K562 (cell line): ENCODE measurements at regions not wholly inside any gene's neighbourhood (a gene's known extent, or its start where the extent isn't known, plus 50 kb on each side); places are given as distances from the start of the nearest gene placed in this dataset.

Experiments
- ATAC-seq: fragments of 200-7000 bp; cut with Tn5 transposase; 3 replicates; pipeline ENCODE4 v1.9.1; 2020; ENCODE audit warnings: moderate library complexity
- BruUV-seq: library from RNA; stranded (reverse); fragments of 400-500 nt; replicated peaks from 2 replicates; lab custom pipeline; 2021; lab: Mats Ljungman, UMichigan
- CTCF ChIA-PET: fragments of 300-600 bp; formaldehyde crosslinking; extraction: SDS; loops from one replicate; lab custom pipeline; 2021; ENCODE audit warnings: low intra/inter-chr PET ratio; lab: Yijun Ruan, JAX
- POLR2A ChIA-PET: fragments of 300-600, 350-650 bp; sonication (Branson Sonifier 250); formaldehyde crosslinking; extraction: SDS; loops from one replicate; lab custom pipeline; 2021; ENCODE audit warnings: antibody characterized with exemption, inconsistent platforms; lab: Yijun Ruan, JAX
- DNase-seq, 4 experiments: peaks; one replicate each; pipeline versions ENCODE4 v3.0.0 to v3.0.0-alpha.2; 2011 to 2018; ENCODE audit warnings: low spot score in 3 of 4, mixed read lengths in 3 of 4; ENCODE audit errors: extremely low read depth in 1 of 4
- FAIRE-seq: peaks from 2 replicates; lab custom pipeline; 2011; peaks lifted over from hg19 to GRCh38; lab: Jason Lieb, UNC
- H2AFZ ChIP-seq: 2 replicates; pipeline ENCODE4 v1.6.0; 2011; ENCODE audit warnings: low read depth, low read length, control low read depth, inconsistent platforms
- H3K27ac ChIP-seq: fragments of 200-600 bp; 3 replicates; pipeline ENCODE4 v1.8.0; 2011; ENCODE audit warnings: low read depth, mild to moderate bottlenecking, control low read depth, inconsistent platforms, low read length, moderate library complexity, mixed read lengths; ENCODE audit errors: extremely low read depth
- H3K27me3 ChIP-seq, 2 experiments: fragments of 300-600 bp in 1 of 2; 2 replicates in 1 of 2; 3 replicates in 1 of 2; pipeline versions ENCODE4 v1.6.0 to v1.8.0; 2011; ENCODE audit warnings: inconsistent platforms in 2 of 2, low read length in 2 of 2, mild to moderate bottlenecking in 1 of 2, mixed read lengths in 1 of 2, moderate library complexity in 1 of 2; ENCODE audit not compliant: control insufficient read depth in 2 of 2, insufficient read depth in 2 of 2
- H3K36me3 ChIP-seq: fragments of 300-600 bp; 3 replicates; pipeline ENCODE4 v1.8.0; 2011; ENCODE audit warnings: mild to moderate bottlenecking, low read length, inconsistent platforms; ENCODE audit not compliant: control insufficient read depth, insufficient read depth
- H3K4me1 ChIP-seq, 2 experiments: fragments of 200-600 bp in 1 of 2; replicated peaks in 1 of 2; 2 replicates in 1 of 2; 3 replicates in 1 of 2; pipeline versions ENCODE4 v1.5.1 to v1.8.0; 2011; ENCODE audit warnings: inconsistent platforms in 2 of 2, low read length in 2 of 2, mild to moderate bottlenecking in 1 of 2, mixed read lengths in 1 of 2, moderate library complexity in 1 of 2; ENCODE audit not compliant: control insufficient read depth in 2 of 2, insufficient read depth in 2 of 2
- H3K4me2 ChIP-seq: 2 replicates; pipeline ENCODE4 v1.6.1; 2011; ENCODE audit warnings: low read length, control low read depth, inconsistent platforms, mixed read lengths; ENCODE audit not compliant: insufficient read depth
- H3K4me3 ChIP-seq: fragments of 200-600 bp; sonication (generic), shearing (Covaris generic); 2 replicates; pipeline ENCODE4 v1.5.1; 2016; ENCODE audit warnings: control low read depth, inconsistent platforms
- H3K79me2 ChIP-seq: fragments of 200-600 bp; 3 replicates; pipeline ENCODE4 v1.8.0; 2011; ENCODE audit warnings: low read length, inconsistent platforms; ENCODE audit not compliant: control insufficient read depth, insufficient read depth
- H3K9ac ChIP-seq, 2 experiments: 2 replicates each; pipeline versions ENCODE4 v1.6.0 to v1.6.1; 2011; ENCODE audit warnings: low read depth in 2 of 2, low read length in 2 of 2, control low read depth in 1 of 2, inconsistent platforms in 1 of 2, mild to moderate bottlenecking in 1 of 2, mixed read lengths in 1 of 2; ENCODE audit not compliant: insufficient read depth in 1 of 2
- H3K9me1 ChIP-seq: one replicate; pipeline ENCODE4 v1.6.0; 2011; ENCODE audit warnings: inconsistent platforms, mild to moderate bottlenecking, low read length, moderate library complexity; ENCODE audit not compliant: control insufficient read depth, insufficient read depth
- H3K9me3 ChIP-seq: replicated peaks from 2 replicates; pipeline ENCODE4 v1.5.1; 2011; ENCODE audit warnings: low read depth, low read length, inconsistent platforms; ENCODE audit not compliant: control insufficient read depth, insufficient read depth
- H4K20me1 ChIP-seq: replicated peaks from 2 replicates; pipeline ENCODE4 v1.6.1; 2011; ENCODE audit warnings: low read length, inconsistent platforms, mixed read lengths; ENCODE audit not compliant: control insufficient read depth, insufficient read depth
- KAT8 ChIP-seq: fragments of 450-650 bp; IDR thresholded peaks from 2 replicates; pipeline ENCODE4 v1.6.1; 2016; ENCODE audit warnings: low read depth, mild to moderate bottlenecking
- TGIF2 ChIP-seq: sonication (generic); formaldehyde crosslinking; IDR thresholded peaks from 2 replicates; pipeline ENCODE4 v1.8.1; 2022; ENCODE audit warnings: mild to moderate bottlenecking, missing genetic modification reagents, moderate library complexity
- ZNF146 ChIP-seq: IDR thresholded peaks from one replicate; pipeline ENCODE4 v1.6.1; 2018; ENCODE audit warnings: missing compliant biosample characterization; ENCODE audit not compliant: unreplicated experiment
- WGBS: fragments of 100-300 bp; shearing (Covaris generic); methylation state at CpG from one replicate; pipeline ENCODE4 v1.1.6; 2016; ENCODE audit warnings: low coverage, mixed read lengths; ENCODE audit not compliant: insufficient coverage; ENCODE audit errors: missing lambda C conversion rate; 5-methylcytosine and 5-hydroxymethylcytosine counted together
- in situ Hi-C: fragments of 300-500 bp; cut with MboI; formaldehyde crosslinking; loops from 4 replicates; pipeline ENCODE4 v1.15.0; 2018; ENCODE audit warnings: inconsistent platforms, mixed read lengths
- intact Hi-C: fragments of 100-400 bp; cut with micrococcal nuclease; formaldehyde crosslinking; loops from 2 replicates; pipeline ENCODE4 v1.14.2; 2022
- TF ChIP-seq, protein P1 (sequence below): fragments of 250-450 bp; sonication (Bioruptor Pico); IDR thresholded peaks from 2 replicates; pipeline ENCODE4 v1.4.0; 2020; ENCODE audit warnings: mild to moderate bottlenecking, moderate library complexity, borderline replicate concordance
- TF ChIP-seq, protein P2 (sequence below): sonication (generic); formaldehyde crosslinking; IDR thresholded peaks from 2 replicates; pipeline ENCODE4 v1.4.0; 2020; ENCODE audit warnings: mild to moderate bottlenecking, missing genetic modification reagents

DNA sequence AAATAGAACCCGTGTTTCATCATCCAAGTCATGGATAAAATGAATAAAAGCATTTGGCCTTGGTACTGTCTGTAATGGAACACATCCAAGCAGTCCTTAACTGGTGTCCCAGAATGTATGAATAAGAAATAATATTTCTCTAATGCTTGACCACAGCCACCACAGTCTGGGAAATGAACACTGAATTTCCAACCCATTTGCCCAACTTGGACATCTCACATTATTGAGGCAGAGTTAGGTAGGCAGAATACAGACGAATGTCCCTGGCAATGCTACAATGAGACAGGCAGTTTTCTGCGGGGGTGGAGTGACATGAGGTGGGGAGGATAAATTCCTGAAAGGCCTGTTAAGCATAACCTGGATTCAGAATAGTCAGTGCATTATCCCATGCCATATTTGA is 245.7 kb downstream of the ZIC1 start:
- H3K4me2 ChIP-seq, result no peak overlapping the region
- TF ChIP-seq, protein P1, sequence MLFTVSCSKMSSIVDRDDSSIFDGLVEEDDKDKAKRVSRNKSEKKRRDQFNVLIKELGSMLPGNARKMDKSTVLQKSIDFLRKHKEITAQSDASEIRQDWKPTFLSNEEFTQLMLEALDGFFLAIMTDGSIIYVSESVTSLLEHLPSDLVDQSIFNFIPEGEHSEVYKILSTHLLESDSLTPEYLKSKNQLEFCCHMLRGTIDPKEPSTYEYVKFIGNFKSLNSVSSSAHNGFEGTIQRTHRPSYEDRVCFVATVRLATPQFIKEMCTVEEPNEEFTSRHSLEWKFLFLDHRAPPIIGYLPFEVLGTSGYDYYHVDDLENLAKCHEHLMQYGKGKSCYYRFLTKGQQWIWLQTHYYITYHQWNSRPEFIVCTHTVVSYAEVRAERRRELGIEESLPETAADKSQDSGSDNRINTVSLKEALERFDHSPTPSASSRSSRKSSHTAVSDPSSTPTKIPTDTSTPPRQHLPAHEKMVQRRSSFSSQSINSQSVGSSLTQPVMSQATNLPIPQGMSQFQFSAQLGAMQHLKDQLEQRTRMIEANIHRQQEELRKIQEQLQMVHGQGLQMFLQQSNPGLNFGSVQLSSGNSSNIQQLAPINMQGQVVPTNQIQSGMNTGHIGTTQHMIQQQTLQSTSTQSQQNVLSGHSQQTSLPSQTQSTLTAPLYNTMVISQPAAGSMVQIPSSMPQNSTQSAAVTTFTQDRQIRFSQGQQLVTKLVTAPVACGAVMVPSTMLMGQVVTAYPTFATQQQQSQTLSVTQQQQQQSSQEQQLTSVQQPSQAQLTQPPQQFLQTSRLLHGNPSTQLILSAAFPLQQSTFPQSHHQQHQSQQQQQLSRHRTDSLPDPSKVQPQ (CRISPR knock-in tag), result no peak
- TF ChIP-seq ZNF146 (CRISPR knock-in tag) (no peak), TGIF2 (CRISPR knock-in tag) (no peak), KAT8 (no peak)
- TF ChIP-seq, protein P2, sequence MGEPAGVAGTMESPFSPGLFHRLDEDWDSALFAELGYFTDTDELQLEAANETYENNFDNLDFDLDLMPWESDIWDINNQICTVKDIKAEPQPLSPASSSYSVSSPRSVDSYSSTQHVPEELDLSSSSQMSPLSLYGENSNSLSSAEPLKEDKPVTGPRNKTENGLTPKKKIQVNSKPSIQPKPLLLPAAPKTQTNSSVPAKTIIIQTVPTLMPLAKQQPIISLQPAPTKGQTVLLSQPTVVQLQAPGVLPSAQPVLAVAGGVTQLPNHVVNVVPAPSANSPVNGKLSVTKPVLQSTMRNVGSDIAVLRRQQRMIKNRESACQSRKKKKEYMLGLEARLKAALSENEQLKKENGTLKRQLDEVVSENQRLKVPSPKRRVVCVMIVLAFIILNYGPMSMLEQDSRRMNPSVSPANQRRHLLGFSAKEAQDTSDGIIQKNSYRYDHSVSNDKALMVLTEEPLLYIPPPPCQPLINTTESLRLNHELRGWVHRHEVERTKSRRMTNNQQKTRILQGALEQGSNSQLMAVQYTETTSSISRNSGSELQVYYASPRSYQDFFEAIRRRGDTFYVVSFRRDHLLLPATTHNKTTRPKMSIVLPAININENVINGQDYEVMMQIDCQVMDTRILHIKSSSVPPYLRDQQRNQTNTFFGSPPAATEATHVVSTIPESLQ (CRISPR knock-in tag), result no peak
- no peaks in the 10 kb centered on the region for H3K4me1 ChIP-seq
- FAIRE-seq (no peak), ATAC-seq (no peak), DNase-seq (no peak)
- H4K20me1 ChIP-seq, result no peaks in the 10 kb centered on the region
- no peaks in the 10 kb centered on the region for H3K27me3 ChIP-seq
- no TSS peak for BruUV-seq
- H3K9me3 ChIP-seq, result no peaks in the 10 kb centered on the region; the same call in 1 of the 2 replicates
- ChIA-PET CTCF (no interaction called here), POLR2A (no interaction called here)
- H3K9ac ChIP-seq, result no peak overlapping the region
- no peaks in the 10 kb centered on the region for H3K9me1 ChIP-seq
- WGBS, result 0% methylated on average over 3 of the region's 3 CpGs
- H2AFZ ChIP-seq, result no peak overlapping the region
- no peak overlapping the region for H3K27ac ChIP-seq
- in situ Hi-C loops (no loop called here), intact Hi-C loops (no loop called here)
- no peaks in the 10 kb centered on the region for H3K36me3 ChIP-seq
- no peak overlapping the region for H3K4me3 ChIP-seq
- H3K79me2 ChIP-seq, result no peaks in the 10 kb centered on the region
